ENCODE measurements at regions not wholly inside any gene's neighbourhood (a gene's known extent, or its start where the extent isn't known, plus 50 kb on each side); places are given as distances from the start of the nearest gene placed in this dataset.

DNA sequence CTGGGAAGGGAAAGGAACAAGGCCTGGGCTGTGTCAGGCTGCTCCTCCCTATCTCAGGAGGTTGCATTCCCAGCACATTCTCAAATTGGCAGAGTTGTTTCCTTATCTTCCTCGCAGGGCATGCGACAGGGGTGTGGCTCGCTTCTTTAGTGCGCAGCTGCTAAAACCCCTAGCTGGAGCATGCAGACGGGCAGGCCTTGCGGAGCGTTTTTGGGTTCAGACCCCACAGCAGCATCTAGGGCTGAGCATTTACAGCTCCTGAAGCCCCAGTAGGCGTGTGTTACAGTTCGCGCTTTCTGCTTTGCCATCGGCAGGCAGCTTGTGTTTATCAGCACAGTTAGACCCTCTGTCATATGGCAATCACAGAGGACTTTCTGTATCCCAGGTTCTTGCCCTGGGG, 392.4 kb downstream of the TECRL start:
- Mint-ChIP-seq H3K4me3 (no peak overlapping the region), H3K27ac (no peak overlapping the region), H3K4me1 (ENCODE audit: unreplicated experiment) (no peaks in the 10 kb centered on the region), H3K36me3 (no peaks in the 10 kb centered on the region), H3K9me3 (peaks cover 4% of the 10 kb centered on the region), H3K27me3 (no peaks in the 10 kb centered on the region)
- no peak for DNase-seq (ENCODE audit: extremely low spot score, unreplicated experiment)
- TF ChIP-seq, protein P1, sequence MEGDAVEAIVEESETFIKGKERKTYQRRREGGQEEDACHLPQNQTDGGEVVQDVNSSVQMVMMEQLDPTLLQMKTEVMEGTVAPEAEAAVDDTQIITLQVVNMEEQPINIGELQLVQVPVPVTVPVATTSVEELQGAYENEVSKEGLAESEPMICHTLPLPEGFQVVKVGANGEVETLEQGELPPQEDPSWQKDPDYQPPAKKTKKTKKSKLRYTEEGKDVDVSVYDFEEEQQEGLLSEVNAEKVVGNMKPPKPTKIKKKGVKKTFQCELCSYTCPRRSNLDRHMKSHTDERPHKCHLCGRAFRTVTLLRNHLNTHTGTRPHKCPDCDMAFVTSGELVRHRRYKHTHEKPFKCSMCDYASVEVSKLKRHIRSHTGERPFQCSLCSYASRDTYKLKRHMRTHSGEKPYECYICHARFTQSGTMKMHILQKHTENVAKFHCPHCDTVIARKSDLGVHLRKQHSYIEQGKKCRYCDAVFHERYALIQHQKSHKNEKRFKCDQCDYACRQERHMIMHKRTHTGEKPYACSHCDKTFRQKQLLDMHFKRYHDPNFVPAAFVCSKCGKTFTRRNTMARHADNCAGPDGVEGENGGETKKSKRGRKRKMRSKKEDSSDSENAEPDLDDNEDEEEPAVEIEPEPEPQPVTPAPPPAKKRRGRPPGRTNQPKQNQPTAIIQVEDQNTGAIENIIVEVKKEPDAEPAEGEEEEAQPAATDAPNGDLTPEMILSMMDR (conservative IDR thresholded peaks at IDR 0.05): no peak

DNA sequence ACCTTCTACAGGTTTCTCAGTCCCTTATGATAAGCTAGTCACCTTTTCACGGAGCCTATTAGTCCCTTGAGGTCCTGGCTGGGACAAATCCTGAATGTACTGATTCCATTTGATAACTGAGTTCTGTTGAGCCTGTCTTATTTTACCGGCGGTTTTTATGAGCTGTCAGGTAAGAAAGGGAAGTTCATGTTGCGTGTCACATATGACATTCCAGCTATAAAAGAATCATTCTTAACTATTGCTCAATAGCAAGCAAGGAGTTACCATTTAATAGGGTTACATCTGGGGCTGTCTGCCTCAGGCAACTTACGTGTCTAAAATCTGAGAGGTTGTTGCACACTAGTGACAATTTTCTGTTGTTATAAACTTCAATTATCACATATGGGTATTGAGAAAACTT, 394.6 kb downstream of the TECRL start:
- Mint-ChIP-seq H3K9me3 (no peaks in the 10 kb centered on the region), H3K4me3 (no peak overlapping the region), H3K36me3 (no peaks in the 10 kb centered on the region), H3K27ac (no peak overlapping the region), H3K27me3 (no peaks in the 10 kb centered on the region), H3K4me1 (ENCODE audit: unreplicated experiment) (no peaks in the 10 kb centered on the region)
- no peak for DNase-seq (ENCODE audit: extremely low spot score, unreplicated experiment)
- TF ChIP-seq, protein P1 (conservative IDR thresholded peaks at IDR 0.05): no peak

DNA sequence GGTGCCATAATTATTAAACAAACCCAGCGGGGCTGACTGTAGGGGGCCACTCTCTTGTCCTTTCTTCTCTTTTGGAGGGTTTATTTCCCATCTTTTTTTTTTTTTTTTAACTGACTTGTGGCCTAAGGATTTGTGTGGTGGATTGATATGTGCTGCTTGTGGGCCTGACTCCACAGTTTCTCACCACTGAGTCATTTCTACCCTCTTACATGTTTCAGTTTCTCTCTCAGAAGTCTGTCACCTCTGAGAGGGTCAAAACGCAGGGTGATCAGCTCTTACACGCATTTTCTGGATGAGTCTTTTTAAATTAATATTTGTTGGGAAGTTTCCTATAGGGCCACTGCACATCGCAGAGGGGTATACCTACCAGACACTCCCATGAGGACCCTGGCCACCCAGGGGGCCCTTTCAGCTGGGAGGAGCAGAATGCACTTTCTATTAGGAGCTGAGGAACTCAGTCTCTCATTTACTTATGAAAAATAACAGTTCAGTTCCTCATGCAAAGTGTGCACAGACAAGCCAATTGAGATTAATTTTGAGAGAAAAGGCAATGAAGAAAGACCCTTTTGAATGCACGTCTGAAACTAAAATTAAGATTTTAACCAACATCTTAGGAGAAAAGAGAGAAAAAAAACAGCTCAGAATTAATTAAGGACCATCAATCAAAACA, 407.9 kb downstream of the TECRL start:
- H3K9me3 Mint-ChIP-seq: no peaks in the 10 kb centered on the region
- H3K27ac Mint-ChIP-seq: no peak overlapping the region
- no peak overlapping the region for H3K4me3 Mint-ChIP-seq
- no peaks in the 10 kb centered on the region for H3K36me3 Mint-ChIP-seq
- TF ChIP-seq, protein P1 (conservative IDR thresholded peaks at IDR 0.05): no peak
- H3K27me3 Mint-ChIP-seq: no peaks in the 10 kb centered on the region
- no peak for DNase-seq (ENCODE audit: extremely low spot score, unreplicated experiment)
- no peaks in the 10 kb centered on the region for H3K4me1 Mint-ChIP-seq (ENCODE audit: unreplicated experiment)

DNA sequence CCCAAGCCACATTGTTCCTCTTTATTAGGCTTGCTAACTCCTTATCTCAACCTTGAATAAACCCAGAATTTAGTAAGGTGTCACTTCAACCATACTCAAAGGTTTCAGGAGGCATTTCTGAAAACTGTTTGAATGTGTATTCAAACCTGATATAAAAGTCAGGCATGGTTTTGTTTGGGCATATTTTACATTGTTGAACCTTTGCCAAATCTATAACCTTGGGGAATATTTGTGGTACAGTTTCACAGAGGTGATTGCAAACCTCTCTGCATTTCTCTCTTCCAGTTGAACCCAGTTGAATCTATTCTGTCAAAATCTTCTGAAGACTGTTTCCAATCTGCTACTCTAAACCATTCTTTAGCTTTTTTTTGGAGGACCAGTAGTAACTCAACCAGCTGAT, 409.0 kb downstream of the TECRL start:
- DNase-seq (ENCODE audit: extremely low spot score, unreplicated experiment): no peak

DNA sequence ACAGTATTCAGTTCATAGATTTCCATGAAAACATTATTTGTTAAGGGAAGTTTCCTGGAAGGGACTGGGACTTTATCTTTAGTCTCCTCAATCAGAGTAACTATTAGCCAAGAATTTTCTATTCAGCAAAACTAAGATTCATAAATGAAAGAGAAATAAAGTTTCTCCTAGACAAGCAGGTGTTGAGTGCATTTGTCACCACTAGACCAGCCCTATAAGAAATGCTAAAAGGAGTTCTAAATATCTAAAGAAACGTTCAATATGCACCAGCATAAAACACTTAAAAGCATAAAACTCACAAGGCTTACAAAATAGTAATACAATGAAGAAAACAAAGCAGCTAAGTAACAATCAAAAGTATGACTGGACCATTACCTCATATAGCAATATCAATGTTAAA, 423.0 kb downstream of the TECRL start:
- DNase-seq (ENCODE audit: extremely low spot score, unreplicated experiment): no peak
- H3K4me1 Mint-ChIP-seq (ENCODE audit: unreplicated experiment): no peaks in the 10 kb centered on the region
- peaks cover 4% of the 10 kb centered on the region for H3K9me3 Mint-ChIP-seq
- TF ChIP-seq, protein P1 (conservative IDR thresholded peaks at IDR 0.05): no peak
- no peaks in the 10 kb centered on the region for H3K27me3 Mint-ChIP-seq
- no peak overlapping the region for H3K27ac Mint-ChIP-seq
- no peak overlapping the region for H3K4me3 Mint-ChIP-seq
- peaks cover 3% of the 10 kb centered on the region for H3K36me3 Mint-ChIP-seq

More for the DNA sequence above, 409.0 kb downstream of the TECRL start:
- Mint-ChIP-seq H3K36me3 (no peaks in the 10 kb centered on the region), H3K4me1 (ENCODE audit: unreplicated experiment) (no peaks in the 10 kb centered on the region), H3K27me3 (no peaks in the 10 kb centered on the region), H3K4me3 (no peak overlapping the region), H3K27ac (no peak overlapping the region), H3K9me3 (no peaks in the 10 kb centered on the region)
- TF ChIP-seq, protein P1 (conservative IDR thresholded peaks at IDR 0.05): no peak
